Vagina (tissue), 2 donors: ENCODE measurements at regions not wholly inside any gene's neighbourhood (a gene's known extent, or its start where the extent isn't known, plus 50 kb on each side); places are given as distances from the start of the nearest gene placed in this dataset.

Source experiments
- DNase-seq, 2 donors: peaks; one replicate each; pipeline ENCODE4 v3.0.0-alpha.2; 2017; ENCODE audit errors: extremely low spot score in 2 of 2
- H3K27ac ChIP-seq: fragments of 200-600 bp; sonication (generic); one replicate; pipeline ENCODE4 v1.5.1; 2019
- H3K27me3 ChIP-seq: fragments of 200-600 bp; sonication (generic); one replicate; pipeline ENCODE4 v1.5.1; 2019
- H3K36me3 ChIP-seq, 2 donors: fragments of 200-600 bp; sonication (generic); one replicate each; pipeline ENCODE4 v1.5.1; 2017 to 2019
- H3K4me1 ChIP-seq: fragments of 200-600 bp; sonication (generic); one replicate; pipeline ENCODE4 v1.5.1; 2019
- H3K4me3 ChIP-seq, 2 donors: fragments of 200-600 bp; sonication (generic); 1 replicate in 1 of 2; 2 replicates in 1 of 2; pipeline ENCODE4 v1.5.1; 2016 to 2019
- H3K9me3 ChIP-seq: fragments of 200-600 bp; sonication (generic); one replicate; pipeline ENCODE4 v1.5.1; 2019
- POLR2A ChIP-seq, 2 donors: fragments of 450-650 bp; IDR thresholded peaks; one replicate each; pipeline ENCODE4 v1.6.1; 2017; ENCODE audit warnings: antibody characterized with exemption in 2 of 2, mild to moderate bottlenecking in 2 of 2, moderate library complexity in 2 of 2
- POLR2AphosphoS5 ChIP-seq, 2 donors: sonication (generic); formaldehyde crosslinking; IDR thresholded peaks; one replicate each; pipeline ENCODE4 v1.9.0; 2017; ENCODE audit warnings: antibody characterized with exemption in 2 of 2, mild to moderate bottlenecking in 2 of 2, low read depth in 1 of 2; ENCODE audit not compliant: insufficient read depth in 1 of 2
- intact Hi-C: fragments of 100-400 bp; cut with DNase I; formaldehyde crosslinking; loops from one replicate; pipeline ENCODE4 v1.15.1; 2023
- TF ChIP-seq, protein P1 (sequence below), 3 experiments: fragments of 450-650 bp in 2 of 3; fragments of 200-600 bp in 1 of 3; sonication (generic) in 1 of 3; IDR thresholded peaks; one replicate each; pipeline ENCODE4 v1.5.1; 2017 to 2019; ENCODE audit warnings: antibody characterized with exemption in 3 of 3, mild to moderate bottlenecking in 2 of 3, moderate library complexity in 2 of 3

DNA sequence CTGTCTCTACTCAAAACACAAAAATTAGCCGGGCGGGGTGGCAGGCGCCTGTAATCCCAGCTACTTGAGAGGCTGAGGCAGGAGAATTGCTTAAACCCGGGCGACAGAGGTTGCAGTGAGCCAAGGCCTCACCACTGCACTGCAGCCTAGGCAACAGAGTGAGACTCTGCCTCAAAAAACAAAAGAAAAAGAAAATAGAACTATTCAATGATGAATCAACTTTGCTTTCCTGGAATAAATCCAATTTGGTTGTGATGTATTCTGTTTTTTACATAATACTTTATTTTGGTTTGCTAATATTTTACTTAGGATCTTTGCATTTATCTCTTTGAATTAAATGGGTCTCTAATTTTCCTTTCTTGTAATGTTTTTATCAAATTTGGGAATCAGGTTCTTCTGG lies 86.3 kb upstream of the MBOAT2 start:
- Histone ChIP-seq H3K9me3 (no peaks in the 10 kb centered on the region), H3K4me3 (no peak overlapping the region), H3K27ac (no peak overlapping the region), H3K27me3 (no peaks in the 10 kb centered on the region), H3K4me1 (no peaks in the 10 kb centered on the region), H3K36me3 (no peaks in the 10 kb centered on the region)
- intact Hi-C loops = no loop called here
- no peak for DNase-seq
- no peak for TF ChIP-seq POLR2A (IDR thresholded peaks at IDR 0.05)
- TF ChIP-seq POLR2AphosphoS5 (IDR thresholded peaks at IDR 0.05; ENCODE audit: insufficient read depth in 1 of 2, low read depth in 1 of 2) = no peak
- TF ChIP-seq, protein P1, sequence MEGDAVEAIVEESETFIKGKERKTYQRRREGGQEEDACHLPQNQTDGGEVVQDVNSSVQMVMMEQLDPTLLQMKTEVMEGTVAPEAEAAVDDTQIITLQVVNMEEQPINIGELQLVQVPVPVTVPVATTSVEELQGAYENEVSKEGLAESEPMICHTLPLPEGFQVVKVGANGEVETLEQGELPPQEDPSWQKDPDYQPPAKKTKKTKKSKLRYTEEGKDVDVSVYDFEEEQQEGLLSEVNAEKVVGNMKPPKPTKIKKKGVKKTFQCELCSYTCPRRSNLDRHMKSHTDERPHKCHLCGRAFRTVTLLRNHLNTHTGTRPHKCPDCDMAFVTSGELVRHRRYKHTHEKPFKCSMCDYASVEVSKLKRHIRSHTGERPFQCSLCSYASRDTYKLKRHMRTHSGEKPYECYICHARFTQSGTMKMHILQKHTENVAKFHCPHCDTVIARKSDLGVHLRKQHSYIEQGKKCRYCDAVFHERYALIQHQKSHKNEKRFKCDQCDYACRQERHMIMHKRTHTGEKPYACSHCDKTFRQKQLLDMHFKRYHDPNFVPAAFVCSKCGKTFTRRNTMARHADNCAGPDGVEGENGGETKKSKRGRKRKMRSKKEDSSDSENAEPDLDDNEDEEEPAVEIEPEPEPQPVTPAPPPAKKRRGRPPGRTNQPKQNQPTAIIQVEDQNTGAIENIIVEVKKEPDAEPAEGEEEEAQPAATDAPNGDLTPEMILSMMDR (IDR thresholded peaks at IDR 0.05) = no peak

GRCh38 chr2:9087121-9087681 lies 83.7 kb upstream of the MBOAT2 start:
- no peak for TF ChIP-seq POLR2AphosphoS5 (IDR thresholded peaks at IDR 0.05; ENCODE audit: insufficient read depth in 1 of 2, low read depth in 1 of 2)
- intact Hi-C loops = no loop called here
- Histone ChIP-seq H3K4me1 (no peaks in the 10 kb centered on the region), H3K36me3 (no peaks in the 10 kb centered on the region), H3K4me3 (no peak overlapping the region), H3K27ac (no peak overlapping the region), H3K27me3 (no peaks in the 10 kb centered on the region), H3K9me3 (no peaks in the 10 kb centered on the region)
- no peak for DNase-seq

GRCh38 chr2:9086465-9086864 lies 83.0 kb upstream of the MBOAT2 start:
- no peak for DNase-seq
- intact Hi-C loops = no loop called here
- no peak overlapping the region for H3K27ac ChIP-seq

DNA sequence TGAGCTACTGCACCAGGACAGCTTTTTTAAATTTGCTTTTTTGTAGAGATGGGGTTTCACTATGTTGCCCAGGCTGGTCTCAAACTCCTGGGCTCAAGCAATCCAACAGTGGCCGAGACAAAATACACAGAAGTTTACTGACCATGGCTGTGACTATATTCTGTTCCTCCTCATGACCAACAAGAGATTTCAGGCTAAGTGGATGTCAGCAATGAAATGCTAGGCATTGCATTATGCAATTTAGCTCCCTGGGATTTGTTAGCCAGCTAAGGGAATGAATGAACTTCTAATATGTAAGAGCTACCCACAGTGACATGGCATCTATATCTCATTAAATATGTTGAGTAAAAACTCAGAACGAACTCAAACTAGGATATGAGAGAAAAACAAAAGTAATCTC lies 81.9 kb upstream of the MBOAT2 start:
- no peaks in the 10 kb centered on the region for H3K27me3 ChIP-seq
- no peak overlapping the region for H3K4me3 ChIP-seq
- H3K9me3 ChIP-seq = no peaks in the 10 kb centered on the region
- no peak for DNase-seq
- no peak overlapping the region for H3K27ac ChIP-seq
- TF ChIP-seq POLR2AphosphoS5 (IDR thresholded peaks at IDR 0.05; ENCODE audit: insufficient read depth in 1 of 2, low read depth in 1 of 2) = no peak
- TF ChIP-seq, protein P1 (IDR thresholded peaks at IDR 0.05) = no peak
- TF ChIP-seq POLR2A (IDR thresholded peaks at IDR 0.05) = no peak
- H3K4me1 ChIP-seq = no peaks in the 10 kb centered on the region
- intact Hi-C loops = no loop called here
- H3K36me3 ChIP-seq = no peaks in the 10 kb centered on the region

More at GRCh38 chr2:9086465-9086864, 83.0 kb upstream of the MBOAT2 start:
- H3K4me1 ChIP-seq = no peaks in the 10 kb centered on the region
- H3K27me3 ChIP-seq = no peaks in the 10 kb centered on the region
- no peak overlapping the region for H3K4me3 ChIP-seq
- H3K36me3 ChIP-seq = no peaks in the 10 kb centered on the region
- no peaks in the 10 kb centered on the region for H3K9me3 ChIP-seq
- TF ChIP-seq, protein P1 (IDR thresholded peaks at IDR 0.05) = no peak
- no peak for TF ChIP-seq POLR2AphosphoS5 (IDR thresholded peaks at IDR 0.05; ENCODE audit: insufficient read depth in 1 of 2, low read depth in 1 of 2)
- TF ChIP-seq POLR2A (IDR thresholded peaks at IDR 0.05) = no peak

- H3K27ac ChIP-seq = no peak overlapping the region
- H3K4me1 ChIP-seq = no peaks in the 10 kb centered on the region
- DNase-seq = no peak
- intact Hi-C loops = no loop called here
- no peaks in the 10 kb centered on the region for H3K9me3 ChIP-seq
- H3K27me3 ChIP-seq = no peaks in the 10 kb centered on the region
- TF ChIP-seq POLR2AphosphoS5 (IDR thresholded peaks at IDR 0.05; ENCODE audit: insufficient read depth in 1 of 2, low read depth in 1 of 2) (no peak), POLR2A (IDR thresholded peaks at IDR 0.05) (no peak)
- TF ChIP-seq, protein P1 (IDR thresholded peaks at IDR 0.05) = no peak
- no peak overlapping the region for H3K4me3 ChIP-seq
- H3K36me3 ChIP-seq = no peaks in the 10 kb centered on the region
Measured at GRCh38 chr2:9083287-9083686, 79.8 kb upstream of the MBOAT2 start.
